Left lung (tissue), 4 donors: ENCODE measurements at regions not wholly inside any gene's neighbourhood (a gene's known extent, or its start where the extent isn't known, plus 50 kb on each side); places are given as distances from the start of the nearest gene placed in this dataset.
"Not testable (repeated sequence)": the region's sequence is repeated elsewhere in the genome, so short reads cannot be mapped to it uniquely, and the experiment has no call there.

Experiments
- ATAC-seq: fragments of 200-7000 bp; cut with Tn5 transposase; one replicate; pipeline ENCODE4 v1.9.1; 2020; ENCODE audit warnings: moderate library complexity
- DNase-seq, 4 donors: peaks; one replicate each; pipeline ENCODE4 v3.0.0-alpha.2; 2013 to 2020
- H3K27ac ChIP-seq, 2 donors: fragments of 200-600 bp; sonication (generic) in 1 of 2; one replicate each; pipeline versions ENCODE4 v1.5.0 to v1.8.0; 2020 to 2021
- H3K27me3 ChIP-seq, 2 donors: fragments of 200-600 bp; sonication (generic) in 1 of 2; one replicate each; pipeline versions ENCODE4 v1.5.0 to v1.8.0; 2020 to 2021
- H3K36me3 ChIP-seq, 2 donors: fragments of 200-600 bp; sonication (generic) in 1 of 2; one replicate each; pipeline versions ENCODE4 v1.5.0 to v1.8.0; 2020 to 2021
- H3K4me1 ChIP-seq, 2 donors: fragments of 200-600 bp; one replicate each; pipeline ENCODE4 v1.8.0; 2021
- H3K4me3 ChIP-seq, 2 donors: fragments of 200-600 bp; sonication (generic) in 1 of 2; one replicate each; pipeline versions ENCODE4 v1.5.0 to v1.8.0; 2020 to 2021; ENCODE audit warnings: mild to moderate bottlenecking in 1 of 2
- H3K9me3 ChIP-seq, 2 donors: fragments of 200-600 bp; sonication (generic) in 1 of 2; one replicate each; pipeline versions ENCODE4 v1.5.0 to v1.8.0; 2020 to 2021
- CTCF ChIP-seq, 2 donors: fragments of 200-600 bp; sonication (generic) in 1 of 2; IDR thresholded peaks; one replicate each; pipeline versions ENCODE4 v1.5.0 to v1.8.0; 2021; ENCODE audit warnings: antibody characterized with exemption in 2 of 2
- intact Hi-C, 2 donors: fragments of 100-400 bp; cut with DNase I; formaldehyde crosslinking; loops; one replicate each; pipeline versions ENCODE4 v1.11.2 to v1.14.2; 2022
- donor health status: DM: no; HTN: yes; CAD: no.
- donor health status: DM: no; HTN: no; CAD: no.

DNA sequence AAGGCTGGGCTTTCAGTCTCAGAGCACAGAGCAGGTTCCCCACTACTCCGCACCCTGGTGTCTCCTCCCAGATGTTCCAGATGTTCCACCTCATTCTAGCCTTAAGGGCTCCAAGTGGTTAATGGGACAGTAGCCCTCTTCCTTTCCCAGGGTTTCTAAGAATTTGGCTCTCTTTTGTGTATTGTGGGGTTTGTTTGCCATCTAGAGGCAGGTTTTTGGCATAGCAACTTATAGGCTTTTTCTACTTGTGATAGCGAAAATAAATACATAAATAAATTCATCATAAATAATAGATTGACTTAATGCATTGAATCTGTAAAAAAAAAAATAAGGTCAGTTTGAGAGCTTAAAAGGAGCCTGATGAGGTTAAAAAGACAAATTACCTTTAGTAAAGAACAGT lies 86.1 kb upstream of the XKR3 start:
- peak in 1 of 2 donors; percentile 28 for TF ChIP-seq CTCF (IDR thresholded peaks at IDR 0.05)
- intact Hi-C loops, H3K4me3 ChIP-seq: not testable (repeated sequence)

DNA sequence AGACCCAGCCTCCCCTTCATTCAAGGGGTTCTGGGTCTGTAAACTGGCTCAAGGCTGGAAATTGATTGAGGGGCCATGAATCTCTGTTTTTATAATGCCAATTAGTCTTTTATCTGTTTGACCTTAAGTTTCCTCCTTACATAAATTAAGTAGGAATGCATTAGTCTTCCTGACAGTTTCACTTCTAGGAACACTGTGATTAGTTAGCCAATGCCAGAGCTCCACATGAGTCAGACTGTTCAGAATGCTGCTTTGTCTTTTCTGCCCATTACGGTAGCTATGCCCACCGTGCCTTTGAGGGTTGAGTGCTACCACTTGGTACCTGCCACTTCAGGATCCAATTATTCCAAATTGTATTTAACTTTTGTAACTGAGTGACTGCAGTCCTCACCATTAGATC lies 76.8 kb upstream of the XKR3 start:
- H3K4me1 ChIP-seq, H3K36me3 ChIP-seq, ATAC-seq, H3K27me3 ChIP-seq, H3K4me3 ChIP-seq, DNase-seq, intact Hi-C loops, H3K9me3 ChIP-seq, H3K27ac ChIP-seq: not testable (repeated sequence)

More for the DNA sequence above, 86.1 kb upstream of the XKR3 start:
- not testable (repeated sequence) for H3K9me3 ChIP-seq, H3K27ac ChIP-seq, ATAC-seq, H3K4me1 ChIP-seq, DNase-seq, H3K36me3 ChIP-seq
- peaks cover 0 to 34% of the 10 kb centered on the region in 2 donors for H3K27me3 ChIP-seq

- DNase-seq, H3K27me3 ChIP-seq, H3K27ac ChIP-seq, H3K4me1 ChIP-seq, intact Hi-C loops, H3K36me3 ChIP-seq, H3K9me3 ChIP-seq, ATAC-seq, H3K4me3 ChIP-seq: not testable (repeated sequence)
These were observed 76.4 kb upstream of the XKR3 start for GRCh38 chr22:16901579-16901978.

DNA sequence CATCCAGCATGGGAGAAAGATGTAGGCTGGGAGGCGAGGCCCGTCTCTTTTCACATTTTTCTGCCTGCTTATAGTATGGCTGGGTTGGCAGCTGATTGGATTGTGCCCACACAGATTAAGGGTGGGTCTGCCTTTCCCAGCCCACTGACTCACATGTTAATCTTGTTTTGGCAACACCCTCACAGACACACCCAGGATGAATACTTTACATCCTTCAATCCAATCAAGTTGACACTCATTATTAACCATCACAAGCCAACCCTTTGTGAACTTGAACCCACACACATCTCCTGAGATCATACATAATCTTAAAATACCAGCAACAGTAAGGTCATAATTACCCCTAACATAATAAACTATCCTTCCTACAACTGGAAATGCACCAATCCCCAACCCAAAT lies 74.1 kb upstream of the XKR3 start:
- H3K4me3 ChIP-seq, H3K27me3 ChIP-seq, H3K9me3 ChIP-seq, ATAC-seq, H3K4me1 ChIP-seq, intact Hi-C loops, H3K36me3 ChIP-seq, DNase-seq, H3K27ac ChIP-seq: not testable (repeated sequence)

DNA sequence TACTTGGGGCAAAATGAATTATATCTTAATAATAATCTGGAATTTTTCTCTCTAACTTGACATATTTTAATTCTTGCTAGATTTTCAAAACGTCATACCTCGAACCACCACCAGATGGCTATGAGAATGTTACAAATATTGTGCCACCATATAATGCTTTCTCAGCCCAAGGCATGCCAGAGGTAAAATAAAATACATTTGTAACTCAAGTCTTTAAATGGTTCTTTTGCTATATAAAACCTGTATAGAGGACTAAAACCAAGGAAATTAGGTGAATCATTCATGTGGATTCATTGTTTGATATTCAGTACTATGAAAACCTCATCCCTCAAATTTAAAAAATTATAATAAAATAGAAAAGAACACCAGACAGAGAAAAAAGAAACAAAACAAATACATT lies 72.2 kb upstream of the XKR3 start:
- H3K4me1 ChIP-seq, intact Hi-C loops, H3K27ac ChIP-seq, H3K27me3 ChIP-seq, DNase-seq, ATAC-seq, H3K9me3 ChIP-seq, H3K4me3 ChIP-seq, H3K36me3 ChIP-seq: not testable (repeated sequence)
- TF ChIP-seq CTCF (IDR thresholded peaks at IDR 0.05), result peak in 1 of 2 donors; percentile 11

GRCh38 chr22:16891892-16892291 lies 66.7 kb upstream of the XKR3 start:
- H3K27ac ChIP-seq, ATAC-seq, H3K4me3 ChIP-seq, H3K36me3 ChIP-seq, DNase-seq, H3K9me3 ChIP-seq, H3K27me3 ChIP-seq, intact Hi-C loops, H3K4me1 ChIP-seq: not testable (repeated sequence)
- TF ChIP-seq CTCF (IDR thresholded peaks at IDR 0.05), result peak; percentile 18 to 48

DNA sequence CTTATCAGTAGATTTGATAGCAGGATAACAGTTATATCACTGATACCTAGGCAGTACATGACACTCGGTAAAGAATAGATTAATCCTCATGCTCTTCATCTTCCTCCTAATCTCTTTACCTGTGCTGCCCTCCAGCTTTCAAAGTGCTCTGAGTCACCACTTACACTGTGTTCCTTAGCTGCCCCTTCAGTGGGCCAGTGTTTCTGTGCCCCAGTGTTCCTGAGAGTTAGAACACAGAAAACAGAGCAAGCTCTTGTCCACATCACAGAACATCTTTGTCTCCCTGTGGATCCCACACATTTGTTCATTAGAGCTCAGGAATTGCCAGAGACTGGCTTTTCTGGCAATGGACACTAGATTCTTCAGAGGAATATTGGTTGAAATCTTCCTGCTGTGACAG lies 51.1 kb upstream of the XKR3 start:
- DNase-seq, H3K4me1 ChIP-seq, H3K27ac ChIP-seq, H3K27me3 ChIP-seq, intact Hi-C loops, ATAC-seq, H3K36me3 ChIP-seq, H3K4me3 ChIP-seq, H3K9me3 ChIP-seq: not testable (repeated sequence)
